Left cardiac atrium (tissue), 4 donors: ENCODE measurements at regions not wholly inside any gene's neighbourhood (a gene's known extent, or its start where the extent isn't known, plus 50 kb on each side); places are given as distances from the start of the nearest gene placed in this dataset.
A peak's percentile ranks its signal among the peaks of the same experiment; 100 is the strongest.
"Not testable (repeated sequence)": the region's sequence is repeated elsewhere in the genome, so short reads cannot be mapped to it uniquely, and the experiment has no call there.

Experiments used
- ATAC-seq, 2 donors: fragments of 200-7000 bp; cut with Tn5 transposase; one replicate each; pipeline ENCODE4 v1.9.1; 2020; ENCODE audit warnings: mild to moderate bottlenecking in 2 of 2, moderate library complexity in 2 of 2
- DNase-seq: peaks from one replicate; pipeline ENCODE4 v3.0.0-alpha.2; 2020
- intact Hi-C, 2 donors: fragments of 100-400 bp; cut with DNase I; formaldehyde crosslinking; loops; one replicate each; pipeline versions ENCODE4 v1.14.1 to v1.15.1; 2022 to 2023
- donor health status: DM: no; HTN: yes; CAD: no.
- donor health status: DM: no; HTN: yes; CAD: no; lungs with severe emphysema.
- donor health status: DM: yes; HTN: yes; CAD: no.
- donor health status: Dilated cardiomyopathy.

DNA sequence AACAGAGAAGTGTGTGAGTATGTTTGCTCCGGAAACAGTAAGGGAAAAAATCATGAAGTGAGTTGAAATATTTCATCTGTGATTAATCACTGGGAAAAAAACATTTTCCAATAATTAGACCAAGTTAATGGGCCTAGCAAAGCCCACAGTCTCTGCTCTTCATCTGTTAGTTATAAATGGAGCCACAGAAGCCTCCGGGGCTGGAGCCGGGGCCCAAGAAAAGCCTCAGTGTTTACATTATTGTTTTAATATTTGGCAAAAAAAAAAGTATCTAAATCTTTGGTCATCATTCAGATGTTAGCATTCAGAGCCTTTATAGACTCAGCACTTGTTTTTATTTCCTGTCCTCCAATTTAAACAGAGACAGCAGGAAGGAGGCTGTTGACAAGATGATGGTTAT is 115.0 kb downstream of the UBE2U start:
- ATAC-seq (no peak), DNase-seq (no peak)
- intact Hi-C loops: no loop called here

DNA sequence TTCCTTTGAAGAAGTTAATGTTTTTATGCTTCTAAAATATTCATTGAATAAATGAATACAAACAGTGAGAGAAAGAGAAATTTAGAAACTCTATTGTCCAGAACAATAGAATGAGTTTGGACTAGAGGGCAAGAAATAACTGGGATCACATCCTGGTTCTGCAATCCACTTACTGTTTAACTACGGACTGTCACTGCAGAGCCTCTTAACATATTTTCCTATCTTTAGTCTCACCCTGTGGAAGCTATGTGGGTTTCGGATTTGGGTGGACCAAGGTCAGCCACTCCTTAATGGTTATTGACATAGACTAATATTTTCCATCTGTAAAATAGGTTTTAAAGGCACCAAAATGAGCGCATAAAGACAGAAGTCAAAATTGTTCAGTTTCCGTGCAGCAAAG is 116.6 kb downstream of the UBE2U start:
- ATAC-seq (no peak), DNase-seq (no peak)
- intact Hi-C loops: no loop called here

DNA sequence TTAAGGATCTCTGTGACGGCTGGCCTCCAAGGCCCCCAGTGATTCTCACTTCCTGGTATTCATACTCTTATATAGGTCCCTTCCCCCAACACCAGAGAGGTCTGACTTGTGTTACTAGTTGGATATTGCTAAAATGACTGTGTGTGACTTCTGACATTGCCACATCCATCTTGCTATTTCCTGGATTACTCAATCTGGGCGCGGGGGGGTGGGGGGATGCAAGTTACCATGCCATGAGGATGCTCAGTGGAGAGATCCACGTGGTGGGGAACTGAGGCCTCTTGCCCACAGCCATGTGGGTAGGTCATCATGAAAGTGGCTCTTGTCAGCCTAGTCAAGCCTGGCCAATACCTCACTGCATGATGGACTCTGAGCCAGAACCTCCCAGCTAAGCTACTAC is 117.0 kb downstream of the UBE2U start:
- DNase-seq (no peak), ATAC-seq (peak in 1 of 2 donors; percentile 65)
- intact Hi-C loops: no loop called here

DNA sequence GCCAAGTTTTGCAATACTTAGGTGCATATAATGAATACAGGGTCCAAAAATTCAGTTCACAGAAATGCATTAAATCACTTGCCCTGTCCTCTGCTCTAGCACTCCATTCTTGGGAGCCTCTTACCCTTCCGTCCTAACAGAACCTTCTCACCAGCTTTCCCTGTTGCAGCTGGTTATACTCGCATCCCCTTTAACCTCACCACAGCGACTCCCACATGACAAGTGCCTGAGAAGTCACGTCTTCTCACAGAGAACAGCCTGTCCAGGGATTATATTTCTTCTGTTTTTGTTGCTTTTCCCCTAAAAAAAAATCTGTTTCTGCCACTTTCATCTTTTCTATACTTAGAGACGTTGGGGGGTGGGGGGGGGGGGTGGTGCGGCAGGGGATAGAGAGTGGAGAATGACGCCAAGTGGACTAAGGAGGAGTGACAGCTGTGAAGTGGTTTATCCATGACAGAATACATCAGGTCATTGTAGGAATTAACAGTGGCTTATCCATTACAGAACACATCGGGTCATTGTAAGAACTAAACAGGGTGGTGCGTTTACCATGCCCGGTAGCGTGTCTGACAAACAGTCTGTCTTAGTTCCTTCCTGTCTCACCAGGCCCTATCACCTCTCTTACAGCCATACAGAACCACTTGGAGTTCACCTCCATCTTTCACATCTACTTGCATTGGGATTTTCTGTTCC is 117.6 kb downstream of the UBE2U start:
- intact Hi-C loops: no loop called here
- DNase-seq: no peak
- ATAC-seq: no peak

DNA sequence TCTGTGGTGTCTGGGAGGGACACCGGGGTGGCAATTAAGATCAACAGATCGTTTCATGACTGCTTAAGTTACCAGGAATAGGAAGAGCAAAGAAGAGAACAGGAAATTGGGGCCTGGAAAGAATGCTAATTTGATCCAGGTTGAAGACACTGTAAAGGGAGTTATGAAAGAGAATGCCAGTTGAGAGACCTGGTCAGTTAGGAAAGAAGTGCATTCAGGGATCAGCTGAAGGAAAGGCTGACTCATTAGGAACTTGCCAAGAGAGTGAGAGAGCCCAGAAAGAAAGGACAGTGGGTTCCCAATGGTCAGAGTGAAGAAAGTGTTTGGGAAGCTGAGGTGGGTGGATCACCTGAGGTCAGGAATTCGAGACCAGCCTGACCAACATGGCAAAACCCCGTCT is 119.6 kb downstream of the UBE2U start:
- DNase-seq (no peak), ATAC-seq (no peak)
- intact Hi-C loops: no loop called here

DNA sequence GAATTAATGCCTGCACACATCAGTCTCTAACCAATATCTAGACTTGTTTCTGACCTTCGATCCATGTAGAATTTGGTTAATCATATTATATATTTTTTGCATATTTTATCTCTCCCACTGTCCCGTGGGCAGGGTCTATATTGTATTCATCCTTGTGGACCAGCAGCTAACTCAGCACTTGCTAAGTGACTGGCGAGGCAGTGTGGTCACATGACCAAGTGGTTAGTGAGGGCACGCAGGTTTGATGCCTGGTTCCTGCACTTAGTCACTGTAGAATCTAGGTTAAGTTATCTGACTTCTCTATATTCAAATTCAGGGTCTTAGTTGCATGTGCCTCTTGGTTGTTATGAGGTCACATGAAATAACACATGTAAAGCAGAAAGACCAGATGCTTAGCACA is 120.5 kb downstream of the UBE2U start:
- intact Hi-C loops: no loop called here
- ATAC-seq: no peak
- no peak for DNase-seq

DNA sequence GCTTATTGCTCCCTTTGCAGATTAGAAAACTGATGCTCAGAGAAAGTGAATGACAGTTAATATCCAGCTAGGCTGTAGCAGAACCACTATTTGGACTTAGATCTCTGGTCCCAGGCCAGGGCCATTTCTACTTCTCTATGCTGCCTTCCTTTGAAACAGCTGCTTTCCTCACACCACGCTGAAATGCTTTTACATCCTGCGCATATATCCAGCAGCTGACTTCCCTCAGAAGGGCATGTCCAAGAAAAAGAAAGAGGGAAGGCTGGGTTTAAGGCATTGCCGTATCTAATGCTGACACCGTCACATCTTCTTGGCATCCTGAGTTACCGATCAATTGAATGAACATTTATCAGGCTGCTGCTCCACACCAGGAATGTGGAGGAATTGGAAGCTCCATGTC is 122.4 kb downstream of the UBE2U start:
- ATAC-seq (no peak), DNase-seq (no peak)
- intact Hi-C loops: no loop called here

DNA sequence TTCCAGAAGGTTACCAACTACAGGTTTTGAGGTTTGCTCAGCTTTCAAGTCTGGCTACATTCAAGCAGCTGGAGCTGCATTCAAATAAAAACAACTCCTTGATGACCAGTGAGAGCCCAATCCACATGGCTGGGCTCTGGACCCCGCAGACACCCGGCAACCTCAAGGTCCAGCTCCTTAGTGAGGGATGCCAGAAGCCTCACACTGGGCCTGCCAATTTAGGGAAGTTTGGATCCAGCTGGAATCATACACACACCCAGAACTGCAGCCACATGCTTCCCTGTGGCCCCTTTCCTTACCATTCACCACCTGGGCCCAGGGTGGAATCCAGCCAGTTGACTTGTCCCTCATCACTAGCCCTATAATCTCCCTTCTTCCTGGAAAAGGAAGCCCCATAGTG is 123.7 kb downstream of the UBE2U start:
- intact Hi-C loops: no loop called here
- ATAC-seq: peak in 1 of 2 donors; percentile 30
- DNase-seq: no peak

DNA sequence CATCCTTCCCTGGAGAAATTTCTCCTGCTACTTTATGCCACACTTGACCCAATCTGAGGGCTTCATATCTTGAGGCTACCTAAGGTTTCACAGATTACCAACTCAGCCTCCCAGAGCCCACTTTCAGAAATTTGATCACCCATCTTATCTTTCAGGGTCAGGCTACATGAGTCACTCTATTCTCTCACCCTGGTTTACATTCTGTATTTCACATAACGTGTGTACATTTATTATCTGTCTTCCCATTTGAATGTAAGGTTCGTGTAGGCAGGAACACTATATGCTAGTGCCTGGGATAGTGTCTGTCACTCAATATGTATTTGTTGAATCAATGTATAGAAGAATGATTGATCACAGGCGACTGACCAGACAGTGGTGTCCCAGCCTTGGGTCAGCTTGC is 124.8 kb downstream of the UBE2U start:
- ATAC-seq: no peak
- DNase-seq: no peak
- intact Hi-C loops: no loop called here

DNA sequence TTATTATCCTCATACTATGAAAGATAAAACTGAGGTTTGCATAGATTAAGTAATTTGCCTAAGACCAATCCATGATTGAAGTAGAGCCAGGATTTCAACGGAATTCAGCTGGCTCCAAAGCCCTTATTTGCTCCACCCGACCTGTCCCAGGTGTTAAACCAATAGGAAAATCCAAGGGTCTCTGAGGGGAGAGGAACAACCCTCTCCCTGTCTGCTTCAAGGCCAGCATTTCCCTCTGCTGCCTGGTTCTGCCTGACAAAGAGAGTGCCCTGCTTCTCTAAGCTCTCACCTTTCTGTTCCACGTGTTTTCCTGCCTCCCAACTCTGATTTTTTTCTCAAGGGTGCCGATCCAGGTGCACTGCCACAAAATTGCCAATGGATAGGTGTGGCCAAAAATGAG is 127.4 kb downstream of the UBE2U start:
- intact Hi-C loops: no loop called here
- DNase-seq (no peak), ATAC-seq (no peak)

DNA sequence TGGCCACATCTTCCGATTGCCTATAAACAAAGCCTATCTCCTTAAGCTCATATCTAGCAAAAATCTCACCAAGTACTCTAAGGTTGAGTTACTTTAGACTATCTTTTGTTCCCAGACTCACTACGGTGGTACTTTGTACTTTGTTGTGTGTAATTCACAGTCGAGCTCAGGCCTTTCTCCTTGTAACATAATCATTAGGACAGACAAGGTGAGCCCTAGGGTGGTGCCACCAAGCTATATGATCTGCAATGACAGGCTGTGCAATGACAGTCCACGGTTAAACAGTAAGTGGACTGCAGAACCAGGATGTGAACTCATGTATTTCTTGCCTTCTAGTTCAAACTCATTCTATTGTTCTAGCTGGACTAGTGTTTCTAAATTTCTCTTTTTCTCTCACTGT is 132.2 kb downstream of the UBE2U start:
- intact Hi-C loops: no loop called here
- no peak for ATAC-seq
- no peak for DNase-seq

DNA sequence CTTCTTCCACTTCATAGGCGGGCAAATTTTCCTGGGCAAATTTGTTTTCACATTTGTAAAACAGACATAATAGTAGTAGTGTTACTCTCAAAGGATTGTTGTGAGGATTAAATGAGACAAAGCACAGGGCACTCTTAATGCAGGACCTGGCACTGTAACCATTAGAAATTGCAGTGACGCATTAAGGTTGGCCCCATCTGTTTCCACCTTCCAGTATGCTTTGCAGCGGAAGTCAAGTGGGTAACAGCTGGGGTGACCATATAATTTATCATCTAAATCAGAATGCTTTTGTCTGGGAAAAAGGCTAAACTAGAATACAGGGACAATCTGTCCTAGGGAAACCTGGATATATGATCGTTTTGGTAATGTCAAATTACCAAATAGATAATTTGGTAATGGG is 132.5 kb upstream of the CACHD1 start:
- intact Hi-C loops: no loop called here
- DNase-seq (no peak), ATAC-seq (no peak)

DNA sequence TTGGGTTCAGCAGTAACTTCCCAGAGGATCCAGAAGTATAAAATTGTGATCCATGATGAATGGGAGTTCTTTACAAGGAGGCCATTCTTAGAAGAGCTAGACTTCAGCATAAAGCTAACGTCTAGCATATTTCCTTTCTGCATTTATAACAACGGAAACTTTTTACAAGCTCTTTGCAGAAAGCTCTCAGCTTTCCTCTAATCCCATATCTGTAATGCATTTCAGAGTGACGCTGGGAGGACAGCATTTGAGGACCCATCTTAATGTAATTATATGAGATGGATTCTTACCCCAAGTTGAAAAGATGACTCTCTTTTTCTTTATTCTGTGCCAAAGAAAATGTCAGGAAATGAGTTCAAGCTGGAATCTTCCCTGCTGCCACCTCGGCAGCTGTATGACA is 132.0 kb upstream of the CACHD1 start:
- intact Hi-C loops: no loop called here
- ATAC-seq (no peak), DNase-seq (no peak)

DNA sequence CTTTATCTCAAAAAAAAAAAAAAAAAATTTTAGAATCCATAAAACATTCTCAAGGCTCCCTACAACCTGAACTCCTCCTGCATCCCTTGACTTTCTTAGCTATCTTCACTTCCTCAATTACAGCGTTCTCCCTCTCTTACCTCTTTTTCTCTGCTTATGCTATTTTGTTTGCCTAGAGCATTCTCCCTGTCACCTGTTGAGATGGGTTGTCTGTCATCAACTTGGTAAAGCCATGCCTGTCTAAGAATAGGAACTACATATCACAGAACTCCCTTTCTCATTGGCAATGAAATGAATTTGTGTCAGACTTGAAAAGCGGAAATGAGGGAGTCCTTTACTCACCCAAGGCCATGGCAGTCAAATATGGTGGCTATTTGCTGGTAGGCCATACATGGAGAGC is 129.6 kb upstream of the CACHD1 start:
- intact Hi-C loops: no loop called here
- DNase-seq (no peak), ATAC-seq (no peak)

DNA sequence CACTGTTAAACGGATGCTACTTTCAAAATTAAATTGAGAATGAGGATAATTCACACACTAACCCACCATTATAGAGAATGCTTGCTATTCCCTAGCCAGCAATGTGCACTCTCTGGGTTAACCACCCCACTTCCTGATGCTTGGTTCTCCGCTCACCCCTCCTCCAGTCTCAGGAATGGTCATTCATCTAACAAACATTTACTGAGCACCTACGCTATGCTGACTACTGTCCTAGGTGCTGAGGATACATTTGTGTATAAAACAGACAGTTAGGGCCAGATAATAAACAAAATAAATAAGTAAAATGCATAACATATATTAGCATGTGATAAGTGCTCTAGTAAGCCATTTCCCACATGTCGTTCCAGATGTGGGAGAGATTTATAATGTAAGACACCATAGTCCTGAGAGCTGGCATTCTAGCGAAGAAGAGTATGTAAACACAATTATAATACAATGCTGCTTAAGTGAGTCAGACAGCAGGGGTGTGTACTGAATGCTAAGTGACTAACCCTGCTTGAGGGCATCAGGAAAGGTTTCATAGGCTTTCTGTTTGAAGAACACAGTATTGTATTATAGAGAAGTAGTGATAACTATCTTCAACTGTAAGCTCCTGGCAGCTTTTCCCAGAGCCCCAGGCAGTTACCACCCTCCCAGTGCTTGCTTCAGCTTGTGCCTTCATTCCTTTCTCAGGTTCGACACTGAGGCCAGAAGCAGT is 126.7 kb upstream of the CACHD1 start:
- no peak for DNase-seq
- intact Hi-C loops: no loop called here
- ATAC-seq: no peak

DNA sequence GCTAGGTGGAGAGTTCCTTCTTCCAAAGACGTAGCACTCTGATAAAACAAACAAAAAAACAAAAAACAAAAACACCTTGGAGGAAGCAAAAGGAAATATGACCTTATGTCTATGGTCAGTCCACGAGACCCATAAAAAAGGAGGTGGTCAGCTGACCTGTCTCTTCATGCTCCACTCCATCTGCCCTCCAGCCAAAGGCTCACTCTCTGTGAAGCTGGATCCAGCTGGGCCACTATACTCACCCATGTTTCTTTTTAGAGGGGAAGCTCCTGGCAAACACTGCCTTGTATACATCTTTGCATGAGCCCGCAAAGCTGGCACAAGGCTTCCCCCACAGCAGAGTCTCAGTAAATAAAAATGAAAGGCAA is 126.1 kb upstream of the CACHD1 start:
- no peak for ATAC-seq
- DNase-seq: no peak
- intact Hi-C loops: no loop called here

DNA sequence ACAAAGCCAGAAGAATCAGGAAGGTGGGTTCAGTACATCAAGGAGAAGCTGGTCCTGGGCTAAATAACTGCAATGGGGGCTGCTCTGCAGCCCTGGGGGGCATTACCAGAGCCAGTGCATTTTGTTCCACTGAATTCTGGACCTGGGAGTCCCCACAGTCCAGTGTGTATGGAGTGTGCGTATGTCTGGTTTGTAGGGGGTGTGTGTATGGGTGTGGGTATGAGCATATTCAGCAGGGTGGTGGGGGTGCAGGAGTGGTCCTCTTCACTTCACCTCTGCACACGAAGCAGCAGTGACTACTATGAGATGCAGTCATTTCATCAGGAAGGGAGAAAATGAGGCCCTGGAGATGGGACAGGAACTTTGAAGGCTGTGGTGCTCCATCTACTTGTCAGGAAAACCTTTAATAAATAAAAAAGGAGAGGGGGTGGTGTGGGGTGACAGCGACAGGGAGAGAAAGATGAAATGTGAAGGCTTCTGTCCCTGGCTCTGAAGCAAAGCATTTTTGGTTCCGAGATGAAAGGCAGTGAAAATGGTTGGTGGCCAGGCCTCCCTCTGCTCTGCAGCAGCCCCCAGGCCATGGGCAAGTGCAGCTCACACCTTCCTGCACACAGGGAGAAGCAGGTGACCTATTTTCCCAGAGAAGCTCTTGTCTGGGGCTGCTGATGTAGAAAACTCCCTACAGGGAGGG is 121.5 kb upstream of the CACHD1 start:
- ATAC-seq (no peak), DNase-seq (no peak)
- intact Hi-C loops: no loop called here

DNA sequence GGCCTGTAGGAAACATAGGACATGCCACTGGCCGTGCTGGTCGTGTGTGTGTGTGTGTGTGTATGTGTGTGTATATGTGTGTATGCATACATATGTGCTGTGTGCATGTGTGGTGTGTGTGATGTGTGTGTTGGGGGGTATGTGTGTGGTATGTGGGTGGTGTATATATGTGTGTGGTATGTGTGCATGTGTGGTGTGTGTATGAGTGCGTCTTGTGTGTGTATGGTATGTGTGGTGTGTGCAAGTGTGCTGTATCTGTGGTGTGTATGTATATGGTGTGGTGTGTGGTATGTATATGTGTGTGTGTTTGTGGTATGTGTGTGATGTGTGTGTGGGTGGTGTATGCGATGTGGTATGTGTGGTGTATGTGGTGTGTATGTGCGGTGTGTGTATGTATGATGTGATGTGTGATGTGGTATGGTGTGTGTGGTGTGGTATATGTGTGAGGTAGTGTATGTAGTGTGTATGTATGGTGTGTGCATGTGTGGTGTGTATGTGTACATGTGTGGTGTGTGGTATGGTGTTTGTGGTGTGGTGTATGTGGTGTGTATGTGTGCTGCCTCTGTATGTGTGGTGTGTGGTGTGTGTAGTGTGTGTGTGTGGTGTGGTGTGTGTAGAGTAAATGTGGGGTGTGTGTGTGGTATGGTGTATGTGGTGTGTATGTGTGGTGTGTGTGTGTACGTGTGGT is 120.8 kb upstream of the CACHD1 start:
- ATAC-seq (no peak), DNase-seq (no peak)
- intact Hi-C loops: no loop called here

DNA sequence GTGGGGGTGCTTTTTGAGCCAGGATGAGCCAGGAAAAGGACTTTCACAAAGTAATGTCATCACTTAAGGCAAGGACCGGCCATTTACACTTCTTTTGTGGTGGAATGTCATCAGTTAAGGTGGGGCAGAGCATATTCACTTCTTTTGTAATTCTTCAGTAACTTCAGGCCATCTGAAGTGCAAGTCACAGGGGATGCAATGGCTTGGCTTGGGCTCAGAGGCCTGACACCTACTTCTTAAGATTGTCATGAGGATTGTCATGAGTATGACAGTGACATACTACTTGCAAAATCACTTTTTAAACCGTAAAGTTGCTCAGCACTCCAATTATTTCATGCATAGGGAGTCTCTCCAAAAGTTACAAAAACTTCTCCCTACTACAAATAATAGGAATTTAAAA is 114.4 kb upstream of the CACHD1 start:
- DNase-seq, intact Hi-C loops, ATAC-seq: not testable (repeated sequence)

DNA sequence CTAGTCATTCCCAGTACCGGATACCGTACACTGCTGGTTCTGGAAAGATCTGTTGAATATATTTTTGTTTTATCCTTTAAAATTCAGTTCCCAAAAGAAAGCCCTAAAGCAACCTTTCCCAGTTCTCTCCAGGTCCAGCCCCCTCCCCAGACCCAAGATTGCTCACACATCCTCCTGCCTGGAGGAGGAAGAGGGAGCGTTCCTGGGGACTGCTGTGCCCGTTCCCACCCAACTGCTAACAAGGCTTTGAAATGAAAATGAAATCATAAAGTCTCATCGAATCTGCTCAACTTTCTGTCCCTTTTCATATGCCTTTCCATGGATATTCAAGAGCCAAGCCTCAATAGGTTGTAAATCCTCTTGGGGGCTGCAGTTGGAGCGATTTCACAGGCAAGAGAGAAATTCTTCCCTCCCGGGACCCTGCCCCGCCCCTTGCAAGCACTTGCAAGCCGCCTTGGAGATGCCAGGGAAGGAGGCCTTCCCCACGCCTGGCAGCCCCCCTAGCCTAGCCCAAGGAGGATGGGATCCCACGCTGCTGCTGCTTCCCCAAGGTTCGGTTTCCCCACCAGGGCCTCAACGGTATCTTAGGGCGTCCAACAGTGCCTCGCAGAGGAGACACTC is 113.2 kb upstream of the CACHD1 start:
- DNase-seq (no peak), ATAC-seq (no peak)
- intact Hi-C loops: no loop called here
